Heart left ventricle (tissue), 16 donors: ENCODE measurements at regions not wholly inside any gene's neighbourhood (a gene's known extent, or its start where the extent isn't known, plus 50 kb on each side); places are given as distances from the start of the nearest gene placed in this dataset.

Experiments used
- ATAC-seq, 4 donors: fragments of 200-7000 bp; cut with Tn5 transposase; one replicate each; pipeline ENCODE4 v1.9.1; 2020 to 2022; ENCODE audit warnings: moderate library complexity in 4 of 4, mild to moderate bottlenecking in 3 of 4, moderate number of reproducible peaks in 1 of 4
- DNase-seq, 5 donors: peaks; one replicate each; pipeline ENCODE4 v3.0.0-alpha.2; 2020
- H3K27ac ChIP-seq, 12 donors: fragments of 200-600 bp; sonication (generic) in 4 of 12; one replicate each; pipeline versions ENCODE4 v1.5.0 to v1.8.0; 2016 to 2022; ENCODE audit warnings: mild to moderate bottlenecking in 2 of 12
- H3K27me3 ChIP-seq, 9 donors: fragments of 200-600 bp; sonication (generic) in 2 of 9; one replicate each; pipeline versions ENCODE4 v1.5.1 to v1.8.0; 2016 to 2022; ENCODE audit warnings: mild to moderate bottlenecking in 3 of 9
- H3K36me3 ChIP-seq, 9 donors: fragments of 200-600 bp; sonication (generic) in 2 of 9; one replicate each; pipeline versions ENCODE4 v1.5.0 to v1.8.0; 2018 to 2022; ENCODE audit warnings: mild to moderate bottlenecking in 2 of 9
- H3K4me1 ChIP-seq, 12 donors: fragments of 200-600 bp; sonication (generic) in 4 of 12; one replicate each; pipeline versions ENCODE4 v1.5.0 to v1.8.0; 2016 to 2022; ENCODE audit warnings: mild to moderate bottlenecking in 3 of 12
- H3K4me3 ChIP-seq, 12 donors: fragments of 200-600 bp; sonication (generic) in 4 of 12; one replicate each; pipeline versions ENCODE4 v1.5.0 to v1.8.0; 2017 to 2022; ENCODE audit warnings: mild to moderate bottlenecking in 9 of 12, moderate library complexity in 4 of 12
- H3K9me3 ChIP-seq, 12 donors: fragments of 200-600 bp; sonication (generic) in 4 of 12; one replicate each; pipeline versions ENCODE4 v1.5.0 to v1.8.0; 2016 to 2022; ENCODE audit warnings: mild to moderate bottlenecking in 1 of 12
- CTCF ChIP-seq, 12 donors: fragments of 200-600 bp; sonication (generic) in 4 of 12; IDR thresholded peaks; one replicate each; pipeline versions ENCODE4 v1.5.0 to v1.8.0; 2018 to 2022; ENCODE audit warnings: antibody characterized with exemption in 12 of 12, mild to moderate bottlenecking in 5 of 12
- POLR2A ChIP-seq, 2 donors: fragments of 450-650 bp; IDR thresholded peaks; one replicate each; pipeline ENCODE4 v1.6.1; 2017; ENCODE audit warnings: antibody characterized with exemption in 2 of 2, mild to moderate bottlenecking in 2 of 2, moderate library complexity in 2 of 2
- WGBS, 4 donors: extraction: QIAGEN DNeasy Blood & Tissue Kit in 2 of 4; methylation state at CpG; one replicate each; pipeline versions ENCODE4 v1.1.5 to v1.1.7; 2013 to 2018; 5-methylcytosine and 5-hydroxymethylcytosine counted together
- intact Hi-C, 10 donors: fragments of 100-400 bp; cut with DNase I; formaldehyde crosslinking; loops; one replicate each; pipeline versions ENCODE4 v1.11.1 to v1.14.2; 2022
- donor health status: ischemic (EF 13 %, LVEDD 7.1; RV severe dilation, severe dysfunction).
- donor health status: healthy with polysubstance abuse.
- donor health status: DM: no; HTN: yes; CAD: no.
- donor health status: DM: no; HTN: no; CAD: no.
- donor health status: ischemic (EF 25% LVEDD 6.9; RV normal size, moderate dysfunction).
- donor health status: ischemic (EF 25% LVEDD 5.7; RV mildly dilated, moderate dysfunction).
- donor health status: healthy.
- donor health status: DM: yes; HTN: yes; CAD: no.
- donor health status: ischemic (EF 35%, LVEDD 5.7; RV mildly dilated, moderate dysfunction).
- donor health status: nonischemic (EF 11% LVEDD 7.7; RV severe dilation, severe dysfunction).
- donor health status: DM: yes; HTN: yes; CAD: no.
- donor health status: PGD.
- donor health status: ischemic (EF 29% LVEDD 5.4; RV normal size, mild dysfunction).
- donor health status: nonischemic (EF 23%, LVEDD 6.1; RV moderate dilation, normal function).

GRCh38 chr2:16613539-16614011, 52.1 kb downstream of the CYRIA start:
- Histone ChIP-seq H3K27me3 (no peaks in the 10 kb centered on the region), H3K4me1 (peaks cover 0 to 67% (median 29%) of the 10 kb centered on the region in 12 donors), H3K4me3 (no peak overlapping the region), H3K9me3 (no peaks in the 10 kb centered on the region), H3K36me3 (peaks cover 0 to 10% (median 2%) of the 10 kb centered on the region in 9 donors), H3K27ac (peak overlapping the region in 5 of 12 donors; percentile 2 to 49 (median 9))
- peak in 1 of 4 donors; percentile 22 for ATAC-seq
- DNase-seq: no peak
- TF ChIP-seq POLR2A (IDR thresholded peaks at IDR 0.05): no peak
- peak; percentile 25 to 64 (median 44) for TF ChIP-seq CTCF (IDR thresholded peaks at IDR 0.05)
- WGBS, 4 donors: 28 to 39% (median 30%) methylated on average over 6 of the region's 6 CpGs
- intact Hi-C loops: loop anchor here (1.0 to 10.0 kb wide), 4 partner anchors 51 to 976 kb away; partner anchors contain the start of gene CYRIA (in 3 of the 10)

- 86 to 97% (median 89%) methylated on average over 4 of the region's 4 CpGs for WGBS, 4 donors
- intact Hi-C loops: loop anchor here in 6 of 10 donors (2.0 to 10.0 kb wide), 3 partner anchors 52 to 975 kb away; partner anchors contain the start of gene CYRIA (in 3 of the 6)
- no peak for TF ChIP-seq POLR2A (IDR thresholded peaks at IDR 0.05)
- TF ChIP-seq CTCF (IDR thresholded peaks at IDR 0.05): no peak
- peaks cover 0 to 60% (median 29%) of the 10 kb centered on the region in 12 donors for H3K4me1 ChIP-seq
- no peak overlapping the region for H3K27ac ChIP-seq
- no peak overlapping the region for H3K4me3 ChIP-seq
- ATAC-seq (no peak), DNase-seq (no peak)
- no peaks in the 10 kb centered on the region for H3K27me3 ChIP-seq
- no peaks in the 10 kb centered on the region for H3K9me3 ChIP-seq
- H3K36me3 ChIP-seq: peaks cover 0 to 9% (median 0%) of the 10 kb centered on the region in 9 donors
These were observed 53.1 kb downstream of the CYRIA start for GRCh38 chr2:16612490-16612889.

GRCh38 chr2:16609786-16610185, 55.8 kb downstream of the CYRIA start:
- 84 to 90% (median 87%) methylated on average over 3 of the region's 3 CpGs for WGBS, 4 donors
- ATAC-seq (no peak), DNase-seq (no peak)
- TF ChIP-seq CTCF (IDR thresholded peaks at IDR 0.05): no peak
- no peak for TF ChIP-seq POLR2A (IDR thresholded peaks at IDR 0.05)
- peak overlapping the region in 2 of 12 donors; percentile 6 to 77 for H3K27ac ChIP-seq
- no peaks in the 10 kb centered on the region for H3K9me3 ChIP-seq
- H3K4me3 ChIP-seq: no peak overlapping the region
- no peaks in the 10 kb centered on the region for H3K27me3 ChIP-seq
- peaks cover 0 to 45% (median 17%) of the 10 kb centered on the region in 12 donors for H3K4me1 ChIP-seq
- peaks cover 0 to 16% (median 0%) of the 10 kb centered on the region in 9 donors for H3K36me3 ChIP-seq
- intact Hi-C loops: loop anchor here (1.0 to 10.0 kb wide), 15 partner anchors 55 to 973 kb away; partner anchors contain the start of genes MYCN (in 4 of the 10) and CYRIA (in 3 of the 10)
